HG03521 (cell line): ENCODE measurements at regions not wholly inside any gene's neighbourhood (a gene's known extent, or its start where the extent isn't known, plus 50 kb on each side); places are given as distances from the start of the nearest gene placed in this dataset.
"Not testable (repeated sequence)": the region's sequence is repeated elsewhere in the genome, so short reads cannot be mapped to it uniquely, and the experiment has no call there.

Source experiments
- ATAC-seq: cut with Tn5 transposase; IDR thresholded peaks from one replicate; pipeline ENCODE4 v1.9.1; 2021; ENCODE audit warnings: mild to moderate bottlenecking, moderate library complexity; ENCODE audit not compliant: unreplicated experiment

DNA sequence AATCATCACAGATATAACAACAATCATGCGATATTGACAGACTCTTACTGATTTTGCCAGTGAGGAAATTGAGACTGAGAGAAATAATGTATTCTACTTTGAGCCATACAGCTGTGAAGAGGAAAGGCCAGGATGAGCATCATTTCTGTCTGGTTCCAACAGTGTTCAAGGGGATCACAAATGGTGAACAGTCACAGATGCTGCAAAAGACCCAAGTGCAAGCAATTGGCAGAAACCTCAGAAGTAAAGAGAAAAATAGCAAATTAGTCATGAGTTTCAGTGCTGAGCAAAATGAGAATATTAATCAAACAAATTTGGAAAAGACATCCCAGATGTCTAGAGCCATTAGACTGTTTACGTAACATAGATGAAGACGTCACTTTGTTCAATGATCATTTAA is 114.1 kb downstream of the RAB38 start:
- no peak for ATAC-seq

DNA sequence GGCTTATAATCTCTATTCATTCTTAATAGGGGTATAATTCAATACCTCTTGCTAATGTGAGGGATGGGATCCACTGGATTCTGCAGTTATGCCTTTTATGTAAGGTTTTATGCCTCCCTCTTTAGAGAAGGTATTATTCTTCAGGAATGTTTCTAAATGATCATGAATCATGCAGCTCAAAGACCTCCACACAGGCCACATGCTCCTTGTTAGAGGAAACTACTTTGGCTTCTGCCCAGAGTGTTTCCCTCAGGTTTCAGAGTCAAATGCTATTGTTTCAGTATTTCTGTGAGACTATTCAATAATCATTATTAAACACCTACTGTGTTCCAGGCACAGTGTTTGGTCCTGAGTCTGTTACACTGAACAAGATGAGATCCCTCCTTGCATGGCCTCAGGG is 115.9 kb downstream of the RAB38 start:
- no peak for ATAC-seq

DNA sequence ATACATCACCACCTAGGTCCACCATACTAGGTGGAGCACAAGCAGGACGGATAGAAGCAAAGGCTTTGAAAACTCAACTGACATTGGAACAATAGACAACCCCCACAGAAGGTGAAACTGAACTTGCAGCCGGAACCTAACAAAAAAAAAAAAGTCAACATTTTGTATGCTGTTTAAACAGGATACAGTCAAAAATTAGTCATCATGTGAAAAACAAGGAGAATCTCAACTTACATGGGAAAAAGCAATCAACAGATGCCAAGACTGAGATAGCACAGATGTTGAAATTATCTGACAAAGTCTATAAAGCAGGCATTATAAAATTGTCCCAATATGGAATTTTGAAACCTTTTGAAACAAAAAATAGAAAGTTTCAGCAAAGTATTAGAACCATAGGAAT is 123.8 kb downstream of the RAB38 start:
- no peak for ATAC-seq

DNA sequence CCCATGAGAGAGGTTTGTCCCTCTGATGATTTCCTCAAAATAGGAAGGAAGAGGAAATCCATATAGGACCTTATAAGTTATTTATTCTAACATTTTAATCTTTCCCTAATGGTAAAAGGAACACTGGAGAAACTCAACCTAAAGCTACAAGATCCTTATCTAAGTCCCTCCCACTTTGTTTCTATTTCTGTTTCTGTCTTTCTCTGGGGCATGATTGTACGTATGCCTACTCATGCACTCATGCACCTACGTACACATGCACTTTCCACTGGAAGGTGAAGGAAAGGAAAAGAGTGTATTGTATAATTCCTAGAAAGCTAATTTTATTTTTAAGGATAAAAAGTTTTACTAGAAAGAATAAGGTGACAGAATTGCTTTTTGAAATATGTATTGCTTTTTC is 125.0 kb downstream of the RAB38 start:
- no peak for ATAC-seq

DNA sequence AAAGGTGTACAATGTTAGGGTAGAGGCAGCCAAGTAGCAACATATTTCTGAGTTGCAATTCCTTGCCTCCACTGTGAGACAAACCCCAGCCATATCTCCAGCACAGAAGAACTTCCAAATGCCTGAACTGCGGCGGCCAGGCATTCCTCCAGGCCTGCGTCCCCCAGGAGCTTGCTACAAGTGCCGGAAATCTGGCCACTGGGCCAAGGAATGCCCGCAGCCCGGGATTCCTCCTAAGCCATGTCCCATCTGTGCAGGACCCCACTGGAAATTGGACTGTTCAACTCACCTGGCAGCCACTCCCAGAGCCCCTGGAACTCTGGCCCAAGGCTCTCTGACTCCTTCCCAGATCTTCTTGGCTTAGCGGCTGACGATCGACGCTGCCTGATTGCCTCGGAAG is 130.0 kb downstream of the RAB38 start:
- not testable (repeated sequence) for ATAC-seq

- not testable (repeated sequence) for ATAC-seq
Observed at GRCh38 chr11:88044658-88045057, 130.6 kb downstream of the RAB38 start.

DNA sequence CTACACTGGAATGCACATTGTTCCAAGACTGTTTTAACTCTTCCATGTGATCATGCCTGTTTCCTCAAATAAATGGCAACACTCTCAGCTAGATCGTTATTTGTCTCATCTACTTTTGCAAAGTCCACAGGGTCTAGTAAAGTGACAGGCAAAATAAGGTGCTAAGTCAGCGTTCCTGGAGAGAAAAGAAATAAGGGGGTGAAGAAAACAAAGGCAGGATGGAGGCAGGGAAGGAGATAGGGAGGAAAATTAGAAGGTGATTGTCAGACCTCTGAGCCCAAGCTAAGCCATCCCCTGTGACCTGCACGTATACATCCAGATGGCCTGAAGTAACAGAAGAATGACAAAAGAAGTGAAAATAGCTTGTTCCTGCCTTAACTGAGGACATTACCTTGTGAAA is 132.1 kb downstream of the RAB38 start:
- no peak for ATAC-seq

GRCh38 chr11:88042647-88043046 is 132.6 kb downstream of the RAB38 start:
- ATAC-seq = no peak

- no peak for ATAC-seq
Observed at GRCh38 chr11:88042238-88042637, 133.0 kb downstream of the RAB38 start.

GRCh38 chr11:88041679-88042078 is 133.6 kb downstream of the RAB38 start:
- ATAC-seq = no peak

- ATAC-seq = no peak
Observed at GRCh38 chr11:88040148-88040496, 135.1 kb downstream of the RAB38 start.

- no peak for ATAC-seq
Observed at GRCh38 chr11:88039476-88040147, 135.6 kb downstream of the RAB38 start.

GRCh38 chr11:88038063-88038462 is 137.2 kb downstream of the RAB38 start:
- ATAC-seq = no peak

DNA sequence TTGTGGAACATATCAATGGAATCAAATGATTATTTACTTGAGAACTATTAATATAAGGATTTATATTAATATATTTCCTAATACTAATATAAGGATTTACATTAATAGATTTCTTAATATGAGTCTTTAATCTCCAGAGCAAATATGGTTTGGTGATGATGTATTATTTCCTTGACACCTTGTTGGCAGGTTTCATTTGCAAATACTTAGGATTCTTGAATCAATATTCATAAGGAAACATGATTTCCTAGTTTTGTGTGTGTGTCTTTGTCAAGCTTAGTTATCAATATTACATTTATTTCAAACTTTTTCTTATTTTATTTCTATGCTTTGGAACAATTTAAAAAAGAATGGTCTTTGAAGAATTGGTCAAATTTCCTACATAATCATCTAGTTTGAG is 138.5 kb downstream of the RAB38 start:
- no peak for ATAC-seq

GRCh38 chr11:88035271-88035670 is 140.0 kb downstream of the RAB38 start:
- no peak for ATAC-seq

GRCh38 chr11:88017666-88018065 is 157.6 kb downstream of the RAB38 start:
- ATAC-seq = no peak

GRCh38 chr11:88016392-88017170 is 158.7 kb downstream of the RAB38 start:
- peak; percentile 85 for ATAC-seq

- no peak for ATAC-seq
Observed at GRCh38 chr11:88015170-88015569, 160.1 kb downstream of the RAB38 start.

- no peak for ATAC-seq
Observed at GRCh38 chr11:88013508-88014065, 161.7 kb downstream of the RAB38 start.

DNA sequence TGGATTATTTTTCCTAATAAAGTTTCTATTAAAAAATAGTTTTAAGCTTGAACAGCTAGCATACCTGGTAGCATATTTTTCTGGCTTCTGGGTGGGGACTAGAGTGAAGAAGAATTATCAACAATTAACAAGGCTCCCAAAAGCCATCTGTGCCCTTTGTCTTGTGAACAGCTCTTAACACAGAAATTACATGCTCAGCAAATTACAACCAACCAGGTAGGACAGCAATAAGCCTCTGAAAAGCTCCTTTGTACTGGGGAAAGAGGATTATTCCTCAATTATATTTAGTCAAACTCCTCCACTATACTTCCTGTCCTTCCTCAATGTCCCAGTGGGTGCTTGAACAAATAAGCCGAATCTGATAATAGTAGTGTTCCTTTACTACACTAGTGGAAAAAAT is 162.8 kb downstream of the RAB38 start:
- no peak for ATAC-seq

- ATAC-seq = no peak
Observed at GRCh38 chr11:87976009-87976408, 199.2 kb downstream of the RAB38 start.

- no peak for ATAC-seq
Observed at GRCh38 chr11:87974797-87975196, 200.4 kb downstream of the RAB38 start.
